Rectal smooth muscle tissue (tissue), 1 donor: ENCODE measurements at regions not wholly inside any gene's neighbourhood (a gene's known extent, or its start where the extent isn't known, plus 50 kb on each side); places are given as distances from the start of the nearest gene placed in this dataset.

ENCODE experiments used
- H3K27ac ChIP-seq: one replicate; pipeline ENCODE4 v1.7.0; 2013; ENCODE audit warnings: low read depth, low read length, inconsistent platforms
- H3K27me3 ChIP-seq: one replicate; pipeline ENCODE4 v1.7.0; 2013; ENCODE audit warnings: low read length; ENCODE audit not compliant: control insufficient read depth, insufficient read depth
- H3K36me3 ChIP-seq: one replicate; pipeline ENCODE4 v1.7.0; 2013; ENCODE audit warnings: low read length; ENCODE audit not compliant: control insufficient read depth, insufficient read depth
- H3K4me1 ChIP-seq: one replicate; pipeline ENCODE4 v1.7.0; 2013; ENCODE audit warnings: low read length; ENCODE audit not compliant: control insufficient read depth, insufficient read depth
- H3K4me3 ChIP-seq: one replicate; pipeline ENCODE4 v1.7.0; 2013; ENCODE audit warnings: low read length
- H3K9ac ChIP-seq: one replicate; pipeline ENCODE4 v1.7.0; 2013; ENCODE audit warnings: low read length

DNA sequence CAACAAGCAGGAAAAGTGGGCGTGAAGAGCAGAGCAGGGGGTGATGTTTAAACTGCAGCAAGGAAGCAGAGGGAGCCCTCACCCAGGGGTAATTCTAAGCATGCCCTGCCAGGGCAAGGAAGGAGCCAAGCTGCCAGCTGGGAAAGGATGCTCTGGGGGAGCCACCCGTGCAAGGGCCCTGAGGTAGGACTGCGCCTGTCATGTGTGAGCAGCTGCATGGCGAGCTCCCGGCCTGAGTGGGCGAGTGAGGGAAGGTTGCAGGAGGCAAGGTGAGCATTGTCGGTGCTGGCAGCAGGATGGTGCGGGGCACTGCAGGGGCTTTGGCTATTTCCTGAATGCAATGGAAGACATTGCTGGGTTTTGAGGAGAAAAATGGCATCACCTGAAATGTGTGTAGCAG is 107.2 kb downstream of the COPS8 start:
- H3K4me1 ChIP-seq: peaks cover 18% of the 10 kb centered on the region

DNA sequence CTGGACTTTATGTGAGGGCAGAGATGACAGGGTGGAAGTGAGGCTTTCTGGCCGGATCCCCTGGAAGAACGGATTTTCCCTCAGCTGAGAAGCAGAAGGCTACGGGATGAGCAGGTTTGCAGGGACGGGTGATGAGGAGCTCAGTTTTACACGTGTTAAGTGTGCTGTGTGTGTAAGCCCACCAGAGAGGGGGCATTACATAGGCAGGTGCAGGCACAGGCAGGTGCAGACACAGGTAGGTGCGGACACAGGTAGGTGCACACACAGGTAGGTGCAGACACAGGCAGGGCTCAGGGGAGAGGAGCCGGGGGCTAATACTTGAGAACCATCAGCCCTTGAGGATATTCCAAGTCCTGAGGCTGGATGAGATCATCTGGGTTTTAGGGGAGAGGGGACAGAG is 107.7 kb downstream of the COPS8 start:
- no peaks in the 10 kb centered on the region for H3K27me3 ChIP-seq
- no peak overlapping the region for H3K27ac ChIP-seq
- no peak overlapping the region for H3K4me3 ChIP-seq
- peaks cover 18% of the 10 kb centered on the region for H3K4me1 ChIP-seq
- no peak overlapping the region for H3K9ac ChIP-seq
- no peaks in the 10 kb centered on the region for H3K36me3 ChIP-seq

More for the DNA sequence above, 107.2 kb downstream of the COPS8 start:
- Histone ChIP-seq H3K9ac (no peak overlapping the region), H3K4me3 (no peak overlapping the region), H3K27me3 (no peaks in the 10 kb centered on the region), H3K36me3 (no peaks in the 10 kb centered on the region), H3K27ac (no peak overlapping the region)

DNA sequence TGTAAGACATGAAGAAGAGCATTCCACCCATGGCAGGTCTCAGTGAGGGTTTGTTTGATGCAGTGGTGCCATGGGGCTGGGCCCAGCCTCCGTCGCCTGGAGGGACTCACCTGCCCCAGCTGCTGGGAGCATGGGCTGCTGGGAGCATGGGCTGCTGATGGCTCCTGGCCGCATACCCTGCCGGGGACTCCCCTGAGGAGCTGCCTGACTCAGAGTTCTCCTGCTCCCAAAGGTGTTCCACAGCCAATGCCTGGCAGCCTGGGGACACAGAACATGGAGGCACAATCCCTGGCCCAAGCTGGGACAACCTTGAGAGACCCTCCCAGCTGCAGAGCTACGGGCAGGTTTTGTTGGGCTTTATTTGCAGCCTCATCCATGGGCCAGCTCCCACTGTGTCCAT is 108.4 kb downstream of the COPS8 start:
- no peak overlapping the region for H3K9ac ChIP-seq
- H3K27ac ChIP-seq: no peak overlapping the region

DNA sequence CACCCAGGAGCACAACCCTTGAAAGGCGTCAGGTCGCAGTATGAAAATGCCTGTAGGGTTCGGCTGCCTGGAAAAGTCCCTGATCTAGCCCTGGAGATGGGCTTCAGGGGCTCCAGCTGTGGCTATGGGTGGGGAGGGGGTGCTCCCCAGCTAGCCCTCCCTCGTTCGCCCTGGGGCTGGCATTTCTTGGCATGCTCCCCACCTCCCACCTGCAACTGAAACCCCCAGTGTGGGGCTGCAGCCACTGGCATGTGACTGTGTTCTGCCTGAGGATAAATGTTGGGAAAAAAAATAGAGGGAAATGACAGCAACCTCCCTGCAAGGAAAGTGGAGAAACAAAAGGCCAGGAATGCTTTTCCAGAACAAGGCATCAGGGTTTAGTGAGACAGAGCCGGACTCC is 109.2 kb downstream of the COPS8 start:
- Histone ChIP-seq H3K27ac (no peak overlapping the region), H3K27me3 (no peaks in the 10 kb centered on the region), H3K4me1 (peaks cover 21% of the 10 kb centered on the region), H3K4me3 (no peak overlapping the region), H3K36me3 (no peaks in the 10 kb centered on the region), H3K9ac (no peak overlapping the region)

More for the DNA sequence above, 108.4 kb downstream of the COPS8 start:
- Histone ChIP-seq H3K27me3 (no peaks in the 10 kb centered on the region), H3K36me3 (no peaks in the 10 kb centered on the region), H3K4me1 (peaks cover 18% of the 10 kb centered on the region), H3K4me3 (no peak overlapping the region)

DNA sequence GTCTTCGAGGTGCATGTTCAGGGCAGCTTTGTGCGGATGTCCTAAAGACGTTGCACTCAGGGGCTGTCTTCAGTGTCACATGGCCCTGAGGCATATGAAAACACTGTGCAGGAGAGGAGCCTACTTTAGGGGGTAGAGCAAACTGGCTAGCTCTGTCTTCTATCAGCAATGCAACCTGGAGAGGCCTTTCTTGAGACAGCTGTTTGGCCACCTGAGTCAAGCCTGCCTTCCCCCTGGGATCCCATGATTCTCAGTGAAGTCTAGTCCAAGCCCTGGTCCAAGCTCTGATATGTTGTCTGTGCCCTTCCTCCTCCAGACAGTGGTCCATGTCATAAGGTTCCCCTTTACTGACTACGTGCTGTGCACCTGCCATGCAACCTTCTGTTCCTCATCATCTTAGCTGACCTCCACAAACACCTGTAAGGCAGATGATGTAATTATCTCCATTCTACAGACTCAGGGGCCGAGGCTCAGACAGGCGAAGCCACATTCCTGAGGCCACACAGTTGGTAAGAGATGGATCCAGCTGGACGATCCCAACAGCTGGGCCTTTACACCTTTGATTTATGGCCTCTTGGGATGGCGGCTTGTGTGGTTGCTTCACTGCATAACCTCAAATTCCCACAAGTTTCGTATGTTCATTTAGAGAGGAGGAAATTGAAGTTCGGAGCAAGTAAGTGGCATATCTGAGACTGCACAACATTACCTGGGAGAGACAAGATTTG is 109.9 kb downstream of the COPS8 start:
- Histone ChIP-seq H3K4me1 (peaks cover 21% of the 10 kb centered on the region), H3K27ac (peak overlapping the region; percentile 42), H3K27me3 (no peaks in the 10 kb centered on the region), H3K9ac (no peak overlapping the region), H3K4me3 (no peak overlapping the region), H3K36me3 (no peaks in the 10 kb centered on the region)

DNA sequence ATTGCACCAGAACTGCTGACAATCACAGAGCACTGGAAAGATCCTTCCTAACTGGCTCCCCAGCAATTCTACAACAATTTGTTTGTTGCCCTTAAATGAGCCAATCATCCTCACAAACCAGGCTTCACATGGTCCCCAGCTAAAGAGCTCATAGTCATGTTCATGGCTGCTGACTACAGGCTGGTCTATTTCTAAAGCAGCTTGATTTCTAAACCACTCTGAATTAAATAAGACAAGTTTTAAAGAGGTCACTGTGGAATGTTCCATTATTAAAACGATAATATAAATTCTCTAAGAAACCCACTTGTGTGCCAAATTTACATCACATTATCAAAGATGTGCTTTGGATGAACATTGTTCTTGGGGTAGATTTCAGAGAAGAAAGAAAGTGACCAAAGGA is 110.7 kb downstream of the COPS8 start:
- H3K27ac ChIP-seq: no peak overlapping the region
- peaks cover 19% of the 10 kb centered on the region for H3K4me1 ChIP-seq
- H3K9ac ChIP-seq: no peak overlapping the region
- no peaks in the 10 kb centered on the region for H3K27me3 ChIP-seq
- no peak overlapping the region for H3K4me3 ChIP-seq
- H3K36me3 ChIP-seq: no peaks in the 10 kb centered on the region

DNA sequence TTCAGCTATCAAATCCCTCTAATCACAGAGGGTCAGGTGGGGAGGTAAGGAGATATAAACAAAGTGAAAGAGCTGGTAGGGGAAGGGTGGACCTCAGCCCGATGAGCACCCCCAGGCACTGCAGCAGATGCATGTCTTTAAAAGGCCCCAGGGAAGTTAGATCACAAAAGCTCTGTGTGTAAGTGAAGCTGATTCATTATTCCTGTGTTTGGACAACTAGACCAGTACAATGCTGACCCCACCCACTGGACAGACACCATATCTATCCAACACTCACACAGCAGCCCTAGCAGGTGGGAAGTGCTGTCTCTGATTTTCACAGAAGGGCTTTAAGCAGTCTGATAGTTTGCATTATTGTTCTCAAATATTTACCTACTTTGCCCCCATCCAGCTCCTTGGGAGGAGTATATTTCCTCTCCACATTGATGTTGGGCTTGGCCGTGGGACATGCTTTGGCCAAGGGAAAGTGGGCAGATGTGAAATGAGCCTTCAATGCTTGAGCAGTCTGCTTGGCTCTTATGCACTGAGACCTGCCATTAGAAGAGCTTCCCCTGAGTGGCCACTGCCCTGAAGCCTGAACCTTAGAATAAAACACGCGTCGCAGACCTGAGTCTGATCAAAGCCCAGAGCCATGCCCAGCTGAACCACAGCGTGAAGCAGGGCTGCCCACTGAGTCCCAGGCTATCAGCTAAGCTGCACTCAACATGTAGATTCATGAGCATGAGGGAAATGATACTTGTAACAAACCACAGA is 111.4 kb downstream of the COPS8 start:
- Histone ChIP-seq H3K27ac (no peak overlapping the region), H3K36me3 (no peaks in the 10 kb centered on the region), H3K9ac (no peak overlapping the region), H3K27me3 (no peaks in the 10 kb centered on the region), H3K4me1 (peaks cover 14% of the 10 kb centered on the region), H3K4me3 (no peak overlapping the region)

DNA sequence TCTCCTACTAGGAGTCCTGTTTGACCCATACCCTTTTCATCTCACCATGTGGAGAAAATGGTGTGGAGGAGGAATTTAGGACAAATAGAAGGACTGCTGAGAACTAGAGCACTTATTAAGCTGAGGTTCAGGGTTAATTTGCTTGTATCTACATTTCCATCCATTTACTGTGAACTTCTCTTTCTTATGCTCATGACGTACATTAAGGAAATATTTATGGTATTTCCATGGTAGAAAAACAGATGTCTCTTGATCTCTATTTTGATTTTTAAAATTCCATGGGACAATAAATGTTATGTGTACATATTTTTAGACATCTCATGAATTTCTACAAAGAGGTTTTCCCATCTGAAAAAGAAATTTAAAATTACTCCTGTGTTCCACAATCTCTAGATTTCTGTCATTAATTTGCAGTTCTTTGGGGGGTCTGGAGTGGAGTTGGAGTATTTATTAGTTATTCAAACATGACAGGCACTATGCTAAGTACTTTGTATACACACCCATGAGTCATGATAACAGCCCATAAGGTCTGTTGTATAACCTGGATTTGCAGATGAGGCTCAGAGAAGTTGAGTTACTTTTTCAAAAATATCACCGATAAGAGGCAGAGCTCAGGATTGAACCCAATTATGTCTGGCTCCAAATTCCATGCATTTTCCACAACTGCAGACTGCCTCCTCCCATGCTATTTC is 112.6 kb downstream of the COPS8 start:
- Histone ChIP-seq H3K36me3 (no peaks in the 10 kb centered on the region), H3K4me3 (no peak overlapping the region), H3K27me3 (no peaks in the 10 kb centered on the region), H3K9ac (no peak overlapping the region), H3K27ac (no peak overlapping the region), H3K4me1 (peaks cover 13% of the 10 kb centered on the region)

DNA sequence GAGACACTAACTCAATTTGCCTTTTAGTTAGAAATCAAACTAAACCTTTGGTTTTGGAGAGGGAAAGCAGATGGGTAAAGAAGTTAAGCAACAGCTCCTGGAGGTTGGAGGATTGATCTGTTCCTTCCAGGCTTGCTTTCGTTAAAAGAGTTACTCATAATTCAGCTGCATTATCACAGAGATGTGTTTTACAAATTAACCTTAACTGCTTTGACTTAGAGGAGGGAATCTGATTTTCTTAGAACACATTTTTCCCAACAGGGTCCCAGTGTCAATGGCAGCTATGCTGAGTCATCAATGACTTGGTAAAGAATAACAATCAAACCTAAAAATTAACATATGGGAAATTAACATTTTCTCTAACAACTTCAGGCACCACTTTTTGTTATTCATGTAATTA is 113.4 kb downstream of the COPS8 start:
- Histone ChIP-seq H3K27ac (no peak overlapping the region), H3K4me1 (peaks cover 13% of the 10 kb centered on the region), H3K27me3 (no peaks in the 10 kb centered on the region), H3K36me3 (no peaks in the 10 kb centered on the region), H3K9ac (no peak overlapping the region), H3K4me3 (no peak overlapping the region)

DNA sequence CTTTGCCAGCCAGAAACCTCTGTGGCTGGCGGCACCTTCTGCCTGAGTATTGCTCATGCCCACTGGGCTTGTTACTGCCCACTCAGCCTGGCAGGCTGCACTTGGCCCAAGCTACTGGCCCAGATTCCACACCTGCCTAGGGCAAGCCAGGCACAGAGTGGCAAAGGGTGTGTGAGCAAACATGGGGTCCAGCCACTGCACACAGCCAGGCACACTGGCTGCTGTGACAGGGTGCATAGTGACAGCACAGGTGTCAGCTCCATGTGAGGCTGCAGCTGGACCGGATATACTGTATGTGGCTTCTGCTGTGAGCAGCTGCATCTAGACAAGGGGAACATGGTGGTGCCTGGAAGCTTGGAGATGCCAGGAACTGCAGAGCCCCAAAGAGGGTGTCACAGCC is 113.9 kb downstream of the COPS8 start:
- peaks cover 13% of the 10 kb centered on the region for H3K4me1 ChIP-seq
- H3K9ac ChIP-seq: no peak overlapping the region
- H3K27me3 ChIP-seq: no peaks in the 10 kb centered on the region
- no peaks in the 10 kb centered on the region for H3K36me3 ChIP-seq
- no peak overlapping the region for H3K4me3 ChIP-seq
- no peak overlapping the region for H3K27ac ChIP-seq

DNA sequence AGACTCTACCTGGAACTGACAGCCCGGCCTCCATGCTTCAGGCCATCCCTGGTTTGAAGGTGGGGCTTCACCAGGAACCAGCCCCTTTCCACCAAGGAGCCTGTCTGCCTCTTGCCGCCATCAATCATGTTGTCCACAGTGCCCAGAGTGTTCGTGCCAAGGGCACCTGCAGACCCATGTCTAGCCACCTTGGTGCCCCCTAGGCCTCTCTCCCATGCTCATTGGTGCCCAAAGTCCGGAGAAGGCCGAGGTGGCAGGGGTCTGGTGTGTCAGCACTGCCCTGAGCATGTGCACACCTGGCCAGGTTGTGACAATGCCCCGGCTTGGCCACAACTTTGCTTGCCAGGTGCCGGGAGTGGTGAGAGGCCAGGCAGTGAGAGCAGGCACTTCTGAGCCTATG is 114.8 kb downstream of the COPS8 start:
- Histone ChIP-seq H3K9ac (no peak overlapping the region), H3K27ac (no peak overlapping the region), H3K27me3 (no peaks in the 10 kb centered on the region), H3K36me3 (no peaks in the 10 kb centered on the region), H3K4me1 (peaks cover 13% of the 10 kb centered on the region), H3K4me3 (no peak overlapping the region)

DNA sequence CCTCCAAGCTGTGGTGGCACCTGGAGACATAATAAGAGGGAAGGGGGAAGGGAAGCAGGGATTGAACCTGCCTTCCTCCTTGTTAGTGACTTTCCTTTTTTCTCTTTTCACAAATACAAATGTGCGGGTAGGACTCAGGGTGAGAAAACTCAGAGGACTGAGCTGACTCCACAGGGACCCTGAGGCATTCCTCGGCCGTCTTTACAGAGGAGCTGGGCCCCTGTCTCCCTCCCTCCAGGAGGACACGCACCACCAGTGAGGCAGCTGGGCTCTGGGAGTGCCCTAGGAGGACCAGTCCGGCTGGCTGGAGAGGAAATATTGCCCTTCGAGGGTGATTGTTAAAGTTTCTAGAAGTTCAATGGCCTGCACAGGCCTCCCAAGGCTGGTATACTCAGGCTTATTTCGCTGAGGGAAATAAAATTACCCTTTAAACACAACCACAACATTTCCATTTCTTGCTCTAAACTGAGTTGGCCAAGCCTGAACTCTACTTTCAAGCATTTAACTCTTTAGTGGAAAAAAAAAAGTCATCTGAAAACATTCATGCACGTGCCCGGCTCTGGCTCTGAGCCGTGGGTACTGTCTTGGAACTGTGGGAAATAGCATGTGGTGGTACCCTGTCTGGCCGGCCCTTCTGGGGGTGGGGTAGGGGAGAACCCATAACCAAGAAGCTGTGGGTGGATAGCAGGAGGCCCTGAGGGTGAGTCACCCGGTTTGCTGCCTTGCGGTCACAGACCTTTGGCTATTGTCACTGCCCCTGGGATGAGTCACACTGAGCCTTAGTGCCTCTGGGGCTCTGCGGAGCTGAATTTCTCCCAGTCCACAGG is 116.0 kb downstream of the COPS8 start:
- no peak overlapping the region for H3K27ac ChIP-seq

More for the DNA sequence above, 116.0 kb downstream of the COPS8 start:
- Histone ChIP-seq H3K27me3 (no peaks in the 10 kb centered on the region), H3K4me3 (no peak overlapping the region), H3K9ac (no peak overlapping the region), H3K4me1 (peaks cover 13% of the 10 kb centered on the region), H3K36me3 (no peaks in the 10 kb centered on the region)
